HFF-Myc (cell line): ENCODE measurements at regions not wholly inside any gene's neighbourhood (a gene's known extent, or its start where the extent isn't known, plus 50 kb on each side); places are given as distances from the start of the nearest gene placed in this dataset.

Experiments
- DNase-seq: peaks from one replicate; pipeline ENCODE4 v3.0.0-alpha.2; 2011; ENCODE audit warnings: low read depth; ENCODE audit errors: extremely low read depth
- H3K4me3 ChIP-seq: replicated peaks from 2 replicates; pipeline ENCODE4 v1.5.1; 2011; ENCODE audit warnings: low read depth, mild to moderate bottlenecking, control low read depth, low read length
- TF ChIP-seq, protein P1 (sequence below): IDR thresholded peaks from 2 replicates; pipeline ENCODE4 v1.5.1; 2012; ENCODE audit warnings: mild to moderate bottlenecking, low read depth, low read length, control low read depth; ENCODE audit errors: missing control alignments

DNA sequence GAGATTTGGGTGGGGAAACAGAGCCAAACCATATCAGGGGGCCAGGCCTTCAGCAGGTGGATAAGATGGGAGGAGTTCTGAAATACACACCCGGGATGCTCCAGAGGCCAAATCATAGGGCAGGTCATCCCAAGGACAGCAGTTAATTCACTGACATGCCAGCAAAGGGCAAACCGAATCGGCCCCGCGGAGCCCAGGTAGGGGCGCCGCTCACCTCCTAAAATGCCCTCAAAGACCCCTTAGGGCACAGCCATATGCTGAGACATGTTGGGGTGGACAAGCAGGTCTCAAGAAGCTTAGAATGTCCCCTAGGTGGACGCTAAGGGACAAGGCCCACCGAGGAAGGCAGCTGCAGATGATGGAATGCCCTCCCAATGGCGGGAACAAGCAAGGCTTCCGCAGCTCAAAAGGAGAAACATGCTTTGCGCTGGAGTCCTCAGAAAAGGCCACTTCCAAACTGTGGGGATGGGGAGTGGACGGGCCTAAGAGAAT, 144.9 kb downstream of the ERCC6L2 start:
- peak overlapping the region; percentile 41 for H3K4me3 ChIP-seq
- TF ChIP-seq, protein P1, sequence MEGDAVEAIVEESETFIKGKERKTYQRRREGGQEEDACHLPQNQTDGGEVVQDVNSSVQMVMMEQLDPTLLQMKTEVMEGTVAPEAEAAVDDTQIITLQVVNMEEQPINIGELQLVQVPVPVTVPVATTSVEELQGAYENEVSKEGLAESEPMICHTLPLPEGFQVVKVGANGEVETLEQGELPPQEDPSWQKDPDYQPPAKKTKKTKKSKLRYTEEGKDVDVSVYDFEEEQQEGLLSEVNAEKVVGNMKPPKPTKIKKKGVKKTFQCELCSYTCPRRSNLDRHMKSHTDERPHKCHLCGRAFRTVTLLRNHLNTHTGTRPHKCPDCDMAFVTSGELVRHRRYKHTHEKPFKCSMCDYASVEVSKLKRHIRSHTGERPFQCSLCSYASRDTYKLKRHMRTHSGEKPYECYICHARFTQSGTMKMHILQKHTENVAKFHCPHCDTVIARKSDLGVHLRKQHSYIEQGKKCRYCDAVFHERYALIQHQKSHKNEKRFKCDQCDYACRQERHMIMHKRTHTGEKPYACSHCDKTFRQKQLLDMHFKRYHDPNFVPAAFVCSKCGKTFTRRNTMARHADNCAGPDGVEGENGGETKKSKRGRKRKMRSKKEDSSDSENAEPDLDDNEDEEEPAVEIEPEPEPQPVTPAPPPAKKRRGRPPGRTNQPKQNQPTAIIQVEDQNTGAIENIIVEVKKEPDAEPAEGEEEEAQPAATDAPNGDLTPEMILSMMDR = no peak
- DNase-seq = no peak
